Loucy (cell line): ENCODE measurements at regions not wholly inside any gene's neighbourhood (a gene's known extent, or its start where the extent isn't known, plus 50 kb on each side); places are given as distances from the start of the nearest gene placed in this dataset.

ENCODE experiments used
- H2AFZ ChIP-seq: fragments of 200-600 bp; sonication (generic); 2 replicates; pipeline ENCODE4 v1.6.0; 2016; ENCODE audit warnings: antibody characterized with exemption, mild to moderate bottlenecking, low read length, moderate library complexity
- H3F3A ChIP-seq: fragments of 200-600 bp; 2 replicates; pipeline ENCODE4 v1.6.0; 2016; ENCODE audit warnings: antibody characterized with exemption, low read depth, mild to moderate bottlenecking
- H3K27me3 ChIP-seq: fragments of 200-600 bp; sonication (generic); 2 replicates; pipeline ENCODE4 v1.6.1; 2014; ENCODE audit warnings: low read length, mild to moderate bottlenecking; ENCODE audit not compliant: insufficient read depth, poor library complexity, severe bottlenecking
- H3K36me3 ChIP-seq: fragments of 200-600 bp; sonication (generic); 2 replicates; pipeline ENCODE4 v1.6.1; 2016; ENCODE audit warnings: low read length; ENCODE audit not compliant: insufficient read depth
- H3K4me1 ChIP-seq: fragments of 200-600 bp; sonication (generic); 2 replicates; pipeline ENCODE4 v1.5.1; 2014; ENCODE audit warnings: low read length, mild to moderate bottlenecking; ENCODE audit not compliant: insufficient read depth, poor library complexity, severe bottlenecking
- H3K4me2 ChIP-seq: fragments of 200-600 bp; sonication (generic); 2 replicates; pipeline ENCODE4 v1.6.0; 2014; ENCODE audit warnings: antibody characterized with exemption, low read length, low read depth, mild to moderate bottlenecking; ENCODE audit not compliant: poor library complexity, severe bottlenecking
- H3K4me3 ChIP-seq: fragments of 200-600 bp; sonication (generic); 2 replicates; pipeline ENCODE4 v1.5.1; 2014; ENCODE audit warnings: low read length, mild to moderate bottlenecking, mixed read lengths; ENCODE audit not compliant: poor library complexity, severe bottlenecking
- H3K79me2 ChIP-seq: fragments of 200-600 bp; sonication (generic); 2 replicates; pipeline ENCODE4 v1.6.1; 2014; ENCODE audit warnings: low read length; ENCODE audit not compliant: insufficient read depth
- H3K9ac ChIP-seq: fragments of 200-600 bp; sonication (generic); 2 replicates; pipeline ENCODE4 v1.6.0; 2014; ENCODE audit warnings: mild to moderate bottlenecking, low read depth, low read length, moderate library complexity; ENCODE audit not compliant: poor library complexity, severe bottlenecking
- H3K9me2 ChIP-seq: fragments of 200-600 bp; sonication (generic); replicated peaks from 2 replicates; pipeline ENCODE4 v1.6.1; 2016; ENCODE audit warnings: low read depth, low read length, mixed read lengths
- H3K9me3 ChIP-seq: fragments of 200-600 bp; sonication (generic); 2 replicates; pipeline ENCODE4 v1.6.1; 2014; ENCODE audit warnings: mild to moderate bottlenecking, antibody characterized with exemption, low read length, low read depth; ENCODE audit not compliant: insufficient read depth
- H4K20me1 ChIP-seq: fragments of 200-600 bp; sonication (generic); 2 replicates; pipeline ENCODE4 v1.6.0; 2014; ENCODE audit warnings: antibody characterized with exemption, low read length, mild to moderate bottlenecking; ENCODE audit not compliant: insufficient read depth, poor library complexity, severe bottlenecking
- CTCF ChIP-seq: fragments of 200-600 bp; sonication (generic); conservative IDR thresholded peaks from 2 replicates; pipeline ENCODE4 v1.5.1; 2014; ENCODE audit warnings: mild to moderate bottlenecking, antibody characterized with exemption, low read length
- EZH2phosphoT487 ChIP-seq: fragments of 200-600 bp; IDR thresholded peaks from 2 replicates; pipeline ENCODE4 v1.6.1; 2018; ENCODE audit warnings: antibody characterized with exemption, mild to moderate bottlenecking, moderate library complexity, borderline replicate concordance

GRCh38 chr6:87939776-87940175 lies 107.9 kb upstream of the SPACA1 start:
- H3F3A ChIP-seq = no peaks in the 10 kb centered on the region
- H3K4me3 ChIP-seq = no peak overlapping the region
- H3K9ac ChIP-seq = no peak overlapping the region
- H3K9me2 ChIP-seq = no peaks in the 10 kb centered on the region
- H3K36me3 ChIP-seq = no peaks in the 10 kb centered on the region
- H2AFZ ChIP-seq = no peak overlapping the region
- H3K9me3 ChIP-seq = no peaks in the 10 kb centered on the region
- TF ChIP-seq EZH2phosphoT487 (no peak), CTCF (no peak)
- H3K4me2 ChIP-seq = no peak overlapping the region
- no peaks in the 10 kb centered on the region for H3K4me1 ChIP-seq
- no peaks in the 10 kb centered on the region for H3K27me3 ChIP-seq
- no peaks in the 10 kb centered on the region for H3K79me2 ChIP-seq
- no peaks in the 10 kb centered on the region for H4K20me1 ChIP-seq

- H3K36me3 ChIP-seq = no peaks in the 10 kb centered on the region
- H3K4me1 ChIP-seq = no peaks in the 10 kb centered on the region
- H3K9me2 ChIP-seq = no peaks in the 10 kb centered on the region
- no peak overlapping the region for H3K9ac ChIP-seq
- no peaks in the 10 kb centered on the region for H4K20me1 ChIP-seq
- H3F3A ChIP-seq = no peaks in the 10 kb centered on the region
- H3K27me3 ChIP-seq = no peaks in the 10 kb centered on the region
- H3K4me3 ChIP-seq = no peak overlapping the region
- TF ChIP-seq EZH2phosphoT487 (no peak), CTCF (no peak)
- H3K79me2 ChIP-seq = no peaks in the 10 kb centered on the region
- no peak overlapping the region for H3K4me2 ChIP-seq
- no peaks in the 10 kb centered on the region for H3K9me3 ChIP-seq
- H2AFZ ChIP-seq = no peak overlapping the region
Observed at GRCh38 chr6:87938287-87938686, 109.4 kb upstream of the SPACA1 start.

- H2AFZ ChIP-seq = no peak overlapping the region
- TF ChIP-seq CTCF (no peak), EZH2phosphoT487 (no peak)
- H3K36me3 ChIP-seq = no peaks in the 10 kb centered on the region
- no peaks in the 10 kb centered on the region for H3K4me1 ChIP-seq
- H3K9me2 ChIP-seq = no peaks in the 10 kb centered on the region
- H3F3A ChIP-seq = no peaks in the 10 kb centered on the region
- no peaks in the 10 kb centered on the region for H3K9me3 ChIP-seq
- no peak overlapping the region for H3K4me3 ChIP-seq
- H4K20me1 ChIP-seq = no peaks in the 10 kb centered on the region
- no peaks in the 10 kb centered on the region for H3K79me2 ChIP-seq
- no peak overlapping the region for H3K9ac ChIP-seq
- no peaks in the 10 kb centered on the region for H3K27me3 ChIP-seq
- no peak overlapping the region for H3K4me2 ChIP-seq
Observed at GRCh38 chr6:87936065-87936464, 111.6 kb upstream of the SPACA1 start.
